Skeletal muscle satellite cell (primary cell): ENCODE measurements at regions not wholly inside any gene's neighbourhood (a gene's known extent, or its start where the extent isn't known, plus 50 kb on each side); places are given as distances from the start of the nearest gene placed in this dataset. TPM values are rescaled to one million over a fixed set of nuclear protein-coding genes. Genes with fewer than 3 reads are reported as not detected.

ENCODE experiments used
- H3K27me3 ChIP-seq: 2 replicates; pipeline ENCODE4 v1.7.0; 2013; ENCODE audit warnings: low read length; ENCODE audit not compliant: control insufficient read depth, insufficient read depth
- H3K36me3 ChIP-seq: 2 replicates; pipeline ENCODE4 v1.7.0; 2013; ENCODE audit warnings: mild to moderate bottlenecking, control low read depth, low read length; ENCODE audit not compliant: insufficient read depth
- H3K4me1 ChIP-seq: 2 replicates; pipeline ENCODE4 v1.7.0; 2013; ENCODE audit warnings: low read length; ENCODE audit not compliant: control insufficient read depth, insufficient read depth
- H3K4me2 ChIP-seq: 2 replicates; pipeline ENCODE4 v1.7.0; 2013; ENCODE audit warnings: mild to moderate bottlenecking, low read length
- H3K4me3 ChIP-seq: 2 replicates; pipeline ENCODE4 v1.7.0; 2013; ENCODE audit warnings: low read length
- H3K9ac ChIP-seq: 2 replicates; pipeline ENCODE4 v1.7.0; 2013; ENCODE audit warnings: mild to moderate bottlenecking, low read depth, low read length, moderate library complexity
- H3K9me3 ChIP-seq: replicated peaks from 2 replicates; pipeline ENCODE4 v1.7.0; 2013; ENCODE audit warnings: mild to moderate bottlenecking, control low read depth, low read length
- small RNA-seq: library from RNA; depleted of rRNA; stranded (forward); fragments of <200 nt; gene quantifications from one replicate; pipeline ENCODE3, GENCODE V24; 2012

DNA sequence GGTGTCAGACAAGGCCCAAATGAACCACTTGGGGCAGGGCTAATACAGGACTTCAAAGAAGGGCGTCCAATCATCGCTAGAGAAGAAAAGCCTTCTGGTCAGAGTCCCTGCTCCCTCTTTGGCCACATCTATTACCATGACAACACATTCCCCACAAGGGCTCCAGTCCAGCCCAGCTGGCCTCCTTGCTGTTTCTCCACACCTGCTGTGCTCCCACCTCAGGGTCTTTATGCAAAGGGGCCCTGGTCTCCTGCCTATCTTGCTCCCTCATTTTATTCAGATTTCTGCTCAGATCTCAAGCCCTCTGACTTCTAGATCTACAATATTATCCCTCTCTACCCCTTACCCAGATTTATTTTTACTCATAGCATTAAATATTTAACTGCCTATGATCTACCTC lies 58.0 kb upstream of the KIRREL3 start:
- Histone ChIP-seq H3K9me3 (no peaks in the 10 kb centered on the region), H3K9ac (no peak overlapping the region), H3K36me3 (no peaks in the 10 kb centered on the region), H3K4me3 (no peak overlapping the region), H3K27me3 (peaks cover 27% of the 10 kb centered on the region), H3K4me2 (no peak overlapping the region), H3K4me1 (no peaks in the 10 kb centered on the region)

DNA sequence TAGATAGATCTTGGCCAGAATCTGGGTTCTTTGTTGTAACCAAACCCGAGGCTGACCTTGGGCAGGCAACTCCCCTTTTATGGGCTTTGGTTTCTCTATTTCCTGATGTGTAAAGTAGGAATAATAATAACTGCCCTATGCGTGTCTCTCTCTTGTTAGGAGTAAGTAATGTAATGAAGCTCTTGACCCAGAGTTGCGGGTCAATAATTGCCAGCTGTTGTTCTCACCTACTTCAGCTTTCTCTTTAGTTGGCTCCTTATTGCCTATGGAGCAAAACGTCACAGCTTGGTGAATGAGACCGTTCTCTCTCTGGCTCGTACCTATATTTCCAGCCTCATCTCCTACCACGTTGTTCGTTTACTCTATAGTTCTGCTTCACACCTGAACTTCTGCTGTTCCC lies 56.6 kb upstream of the KIRREL3 start:
- Histone ChIP-seq H3K27me3 (peaks cover 27% of the 10 kb centered on the region), H3K4me3 (no peak overlapping the region), H3K36me3 (no peaks in the 10 kb centered on the region), H3K4me2 (no peak overlapping the region), H3K9ac (no peak overlapping the region), H3K9me3 (no peaks in the 10 kb centered on the region), H3K4me1 (no peaks in the 10 kb centered on the region)

- Histone ChIP-seq H3K9ac (no peak overlapping the region), H3K36me3 (no peaks in the 10 kb centered on the region), H3K4me3 (no peak overlapping the region), H3K9me3 (no peaks in the 10 kb centered on the region), H3K27me3 (peaks cover 27% of the 10 kb centered on the region), H3K4me1 (no peaks in the 10 kb centered on the region), H3K4me2 (no peak overlapping the region)
Measured at GRCh38 chr11:127056338-127056971, 55.9 kb upstream of the KIRREL3 start.

DNA sequence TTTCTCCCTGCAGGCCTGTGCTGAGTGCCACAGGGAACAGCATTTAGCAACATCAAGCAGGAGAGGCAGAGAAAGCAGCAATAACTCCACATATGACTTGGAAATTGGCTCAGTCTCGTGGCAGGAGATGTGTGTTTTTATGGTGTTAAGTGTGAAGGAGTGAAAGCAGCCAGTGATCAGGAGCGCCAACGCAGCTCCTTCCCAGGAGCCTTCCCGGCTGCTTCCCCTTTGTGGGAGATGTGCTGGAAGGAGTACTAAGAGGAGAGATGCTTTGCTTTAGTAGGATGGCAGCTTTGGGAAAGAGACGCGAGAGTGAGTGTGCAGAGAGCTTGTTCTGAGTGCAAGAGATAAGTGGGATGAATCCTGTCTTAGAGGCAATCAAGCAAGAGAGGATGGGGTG lies 54.7 kb upstream of the KIRREL3 start:
- Histone ChIP-seq H3K27me3 (peaks cover 20% of the 10 kb centered on the region), H3K9ac (no peak overlapping the region), H3K4me1 (no peaks in the 10 kb centered on the region), H3K4me3 (no peak overlapping the region), H3K4me2 (no peak overlapping the region), H3K36me3 (no peaks in the 10 kb centered on the region), H3K9me3 (no peaks in the 10 kb centered on the region)

DNA sequence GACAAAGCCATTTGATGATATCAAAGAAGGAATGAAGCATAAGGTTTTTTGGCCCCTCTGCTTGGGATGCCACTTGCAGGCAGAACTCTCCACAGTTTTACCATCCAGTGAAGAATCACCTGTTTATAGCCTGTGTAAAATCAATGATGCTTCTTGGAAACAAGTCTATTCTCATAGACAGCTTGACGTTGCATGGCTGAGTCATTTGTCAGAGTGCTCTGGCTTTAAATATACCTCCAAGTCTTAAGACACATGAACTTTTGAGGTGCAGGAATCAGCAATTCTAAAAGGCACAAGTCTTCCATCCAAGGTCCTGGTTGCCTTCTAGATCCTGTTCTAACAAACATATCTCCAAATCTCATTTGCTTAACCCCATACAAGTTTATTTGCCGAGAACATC lies 53.6 kb upstream of the KIRREL3 start:
- no peak overlapping the region for H3K4me2 ChIP-seq
- H3K4me3 ChIP-seq = no peak overlapping the region
- H3K4me1 ChIP-seq = no peaks in the 10 kb centered on the region
- H3K9me3 ChIP-seq = no peaks in the 10 kb centered on the region
- H3K9ac ChIP-seq = no peak overlapping the region
- peaks cover 20% of the 10 kb centered on the region for H3K27me3 ChIP-seq
- no peaks in the 10 kb centered on the region for H3K36me3 ChIP-seq

GRCh38 chr11:127052404-127052803 lies 51.8 kb upstream of the KIRREL3 start:
- H3K9me3 ChIP-seq = no peaks in the 10 kb centered on the region
- H3K4me1 ChIP-seq = no peaks in the 10 kb centered on the region
- H3K36me3 ChIP-seq = no peaks in the 10 kb centered on the region
- peaks cover 18% of the 10 kb centered on the region for H3K27me3 ChIP-seq
- H3K4me2 ChIP-seq = no peak overlapping the region
- no peak overlapping the region for H3K4me3 ChIP-seq
- H3K9ac ChIP-seq = no peak overlapping the region

Small RNAs in the stretch of these regions (small RNA-seq; reads per million reads assigned to genes)
- not detected for gene RN7SKP279
